ENCODE measurements at regions not wholly inside any gene's neighbourhood (a gene's known extent, or its start where the extent isn't known, plus 50 kb on each side); places are given as distances from the start of the nearest gene placed in this dataset.

DNA sequence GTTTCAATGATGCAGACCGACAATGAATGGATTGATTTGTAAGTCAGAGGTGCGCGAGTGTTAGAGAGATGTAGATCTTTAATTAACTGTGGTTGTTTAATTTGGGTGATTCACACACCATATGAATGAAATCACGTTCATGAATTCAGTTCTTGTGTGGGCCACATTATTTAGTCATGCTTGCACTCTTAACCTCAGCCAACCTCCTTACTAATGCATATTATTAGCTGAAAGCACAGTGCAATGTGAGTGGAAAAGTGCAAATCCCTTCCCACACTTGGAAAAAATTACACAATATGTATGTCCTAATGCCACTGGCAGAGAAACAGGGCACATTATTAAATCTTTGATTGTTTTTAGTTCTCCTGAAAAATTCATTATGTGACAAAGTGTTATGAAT is 512.5 kb downstream of the BCKDHB start:
- TF ChIP-seq CTCF (IDR thresholded peaks at IDR 0.05; ENCODE audit: low read depth, low read length, poor library complexity, severe bottlenecking) (no peak), EZH2phosphoT487 (IDR thresholded peaks at IDR 0.05; ENCODE audit: borderline replicate concordance, low read length) (no peak)

Data from DOHH2 (cell line).